ENCODE measurements at regions not wholly inside any gene's neighbourhood (a gene's known extent, or its start where the extent isn't known, plus 50 kb on each side); places are given as distances from the start of the nearest gene placed in this dataset.
"Not testable (repeated sequence)": the region's sequence is repeated elsewhere in the genome, so short reads cannot be mapped to it uniquely, and the experiment has no call there.

- H3K27me3 ChIP-seq; DNase-seq; H3K4me3 ChIP-seq; H3K27ac ChIP-seq; H3K4me1 ChIP-seq; H3K36me3 ChIP-seq; intact Hi-C loops (cut with DNase I): not testable (repeated sequence)
- 98% methylated on average over 14 of the region's 30 CpGs; no CpG with 5 or more reads in 1 of the 2 donors for WGBS, 2 donors
- peaks cover 0 to 13% (median 0%) of the 10 kb centered on the region in 3 donors for H3K9me3 ChIP-seq
Measured at GRCh38 chr4:131729205-131729604, 1419.9 kb upstream of the PCDH10 start.

GRCh38 chr4:131729716-131730398, 1419.2 kb upstream of the PCDH10 start:
- H3K36me3 ChIP-seq; H3K4me3 ChIP-seq; H3K27ac ChIP-seq; H3K4me1 ChIP-seq; DNase-seq; intact Hi-C loops (cut with DNase I); H3K27me3 ChIP-seq: not testable (repeated sequence)
- 87 to 100% methylated on average over 3 to 16 of the region's 59 CpGs for WGBS, 2 donors
- H3K9me3 ChIP-seq = peaks cover 0 to 14% (median 0%) of the 10 kb centered on the region in 3 donors

- H3K4me3 ChIP-seq; H3K36me3 ChIP-seq; H3K27ac ChIP-seq; H3K27me3 ChIP-seq; intact Hi-C loops (cut with DNase I); DNase-seq; H3K4me1 ChIP-seq: not testable (repeated sequence)
- WGBS, 2 donors = 89 to 91% methylated on average over 7 to 21 of the region's 28 CpGs
- H3K9me3 ChIP-seq = peaks cover 0 to 17% (median 0%) of the 10 kb centered on the region in 3 donors
Measured at GRCh38 chr4:131730574-131730973, 1418.5 kb upstream of the PCDH10 start.

GRCh38 chr4:131732034-131732630, 1417.0 kb upstream of the PCDH10 start:
- H3K27ac ChIP-seq; H3K36me3 ChIP-seq; H3K4me1 ChIP-seq; H3K27me3 ChIP-seq; DNase-seq; H3K4me3 ChIP-seq; intact Hi-C loops (cut with DNase I): not testable (repeated sequence)
- H3K9me3 ChIP-seq = peaks cover 0 to 15% (median 0%) of the 10 kb centered on the region in 3 donors
- 93% methylated on average over 6 of the region's 47 CpGs; no CpG with 5 or more reads in 1 of the 2 donors for WGBS, 2 donors

GRCh38 chr4:131734321-131734720, 1414.8 kb upstream of the PCDH10 start:
- H3K27ac ChIP-seq; H3K27me3 ChIP-seq; DNase-seq; H3K9me3 ChIP-seq; intact Hi-C loops (cut with DNase I); H3K4me3 ChIP-seq; H3K36me3 ChIP-seq; H3K4me1 ChIP-seq: not testable (repeated sequence)
- no CpG with 5 or more reads among the region's 31 CpGs for WGBS, 2 donors

GRCh38 chr4:131734851-131735385, 1414.2 kb upstream of the PCDH10 start:
- H3K4me1 ChIP-seq; H3K27me3 ChIP-seq; DNase-seq; H3K36me3 ChIP-seq; intact Hi-C loops (cut with DNase I); H3K27ac ChIP-seq; H3K4me3 ChIP-seq; H3K9me3 ChIP-seq: not testable (repeated sequence)
- 92% methylated on average over 15 of the region's 51 CpGs; no CpG with 5 or more reads in 1 of the 2 donors for WGBS, 2 donors

- DNase-seq; H3K4me1 ChIP-seq; intact Hi-C loops (cut with DNase I); H3K4me3 ChIP-seq; H3K36me3 ChIP-seq; H3K27me3 ChIP-seq; H3K9me3 ChIP-seq; H3K27ac ChIP-seq: not testable (repeated sequence)
- WGBS, 2 donors = no CpG with 5 or more reads among the region's 26 CpGs
Measured at GRCh38 chr4:131738991-131739390, 1410.1 kb upstream of the PCDH10 start.

- H3K36me3 ChIP-seq; H3K4me3 ChIP-seq; DNase-seq; H3K9me3 ChIP-seq; H3K4me1 ChIP-seq; intact Hi-C loops (cut with DNase I); H3K27ac ChIP-seq; H3K27me3 ChIP-seq: not testable (repeated sequence)
- WGBS, 2 donors = no CpG with 5 or more reads among the region's 27 CpGs
Measured at GRCh38 chr4:131741836-131742235, 1407.3 kb upstream of the PCDH10 start.

GRCh38 chr4:131742536-131743205, 1406.4 kb upstream of the PCDH10 start:
- intact Hi-C loops (cut with DNase I); H3K4me3 ChIP-seq; H3K27me3 ChIP-seq; H3K36me3 ChIP-seq; DNase-seq; H3K27ac ChIP-seq; H3K9me3 ChIP-seq; H3K4me1 ChIP-seq: not testable (repeated sequence)
- WGBS, 2 donors = 91 to 92% methylated on average over 10 to 43 of the region's 45 CpGs

GRCh38 chr4:131743348-131743747, 1405.7 kb upstream of the PCDH10 start:
- WGBS, 2 donors = 95% methylated on average over 14 of the region's 20 CpGs; no CpG with 5 or more reads in 1 of the 2 donors
- H3K27ac ChIP-seq; H3K4me3 ChIP-seq; DNase-seq; H3K9me3 ChIP-seq; intact Hi-C loops (cut with DNase I); H3K4me1 ChIP-seq; H3K27me3 ChIP-seq; H3K36me3 ChIP-seq: not testable (repeated sequence)

- H3K36me3 ChIP-seq; H3K4me3 ChIP-seq; H3K27me3 ChIP-seq; DNase-seq; intact Hi-C loops (cut with DNase I); H3K4me1 ChIP-seq; H3K27ac ChIP-seq: not testable (repeated sequence)
- peaks cover 0 to 13% (median 0%) of the 10 kb centered on the region in 3 donors for H3K9me3 ChIP-seq
- WGBS, 2 donors = 100% methylated on average over 1 of the region's 34 CpGs; no CpG with 5 or more reads in 1 of the 2 donors
Measured at GRCh38 chr4:131747203-131747602, 1401.9 kb upstream of the PCDH10 start.

- WGBS, 2 donors = no CpG with 5 or more reads among the region's 31 CpGs
Measured at GRCh38 chr4:131749224-131749623, 1399.9 kb upstream of the PCDH10 start.

GRCh38 chr4:131750006-131750405, 1399.1 kb upstream of the PCDH10 start:
- H3K36me3 ChIP-seq; H3K4me3 ChIP-seq; H3K27ac ChIP-seq; intact Hi-C loops (cut with DNase I); DNase-seq; H3K4me1 ChIP-seq; H3K27me3 ChIP-seq: not testable (repeated sequence)
- WGBS, 2 donors = 91% methylated on average over 17 of the region's 25 CpGs; no CpG with 5 or more reads in 1 of the 2 donors
- peaks cover 0 to 13% (median 0%) of the 10 kb centered on the region in 3 donors for H3K9me3 ChIP-seq

More at GRCh38 chr4:131749224-131749623, 1399.9 kb upstream of the PCDH10 start:
- H3K4me3 ChIP-seq; H3K27me3 ChIP-seq; H3K27ac ChIP-seq; H3K36me3 ChIP-seq; H3K4me1 ChIP-seq; intact Hi-C loops (cut with DNase I); DNase-seq: not testable (repeated sequence)
- H3K9me3 ChIP-seq = peaks cover 0 to 13% (median 0%) of the 10 kb centered on the region in 3 donors
